Sigmoid colon (tissue), 6 donors: ENCODE measurements at regions not wholly inside any gene's neighbourhood (a gene's known extent, or its start where the extent isn't known, plus 50 kb on each side); places are given as distances from the start of the nearest gene placed in this dataset.

Source experiments
- DNase-seq: peaks from one replicate; pipeline ENCODE4 v3.0.0-alpha.2; 2019
- H3K27ac ChIP-seq, 4 donors: fragments of 200-600 bp; sonication (generic); one replicate each; pipeline ENCODE4 v1.5.1; 2016 to 2019; ENCODE audit warnings: mild to moderate bottlenecking in 1 of 4
- H3K27me3 ChIP-seq, 3 donors: fragments of 200-600 bp; sonication (generic); one replicate each; pipeline ENCODE4 v1.5.1; 2019; ENCODE audit warnings: mild to moderate bottlenecking in 1 of 3
- H3K36me3 ChIP-seq, 4 donors: fragments of 200-600 bp; sonication (generic); one replicate each; pipeline ENCODE4 v1.5.1; 2016 to 2019
- H3K4me1 ChIP-seq, 4 donors: fragments of 200-600 bp; sonication (generic); one replicate each; pipeline ENCODE4 v1.5.1; 2017 to 2019
- H3K4me3 ChIP-seq, 4 donors: fragments of 200-600 bp; sonication (generic); one replicate each; pipeline ENCODE4 v1.5.1; 2017 to 2019; ENCODE audit warnings: mild to moderate bottlenecking in 2 of 4, moderate library complexity in 1 of 4
- H3K9me3 ChIP-seq, 4 donors: fragments of 200-600 bp in 3 of 4; sonication (generic) in 3 of 4; one replicate each; pipeline versions ENCODE4 v1.5.1 to v1.6.1; 2013 to 2019
- EP300 ChIP-seq, 4 donors: sonication (generic); formaldehyde crosslinking; IDR thresholded peaks; one replicate each; pipeline ENCODE4 v1.6.1; 2017; ENCODE audit warnings: antibody characterized with exemption in 4 of 4
- POLR2A ChIP-seq, 2 donors: fragments of 450-650 bp; IDR thresholded peaks; one replicate each; pipeline ENCODE4 v1.6.1; 2016; ENCODE audit warnings: antibody characterized with exemption in 2 of 2, mild to moderate bottlenecking in 2 of 2, moderate library complexity in 2 of 2
- POLR2AphosphoS5 ChIP-seq, 4 donors: sonication (generic); formaldehyde crosslinking; IDR thresholded peaks; one replicate each; pipeline ENCODE4 v1.6.1; 2017; ENCODE audit warnings: antibody characterized with exemption in 4 of 4
- WGBS, 2 donors: extraction: QIAGEN DNeasy Blood & Tissue Kit; methylation state at CpG; one replicate each; pipeline ENCODE4 v1.1.7; 2013; 5-methylcytosine and 5-hydroxymethylcytosine counted together
- intact Hi-C: fragments of 100-400 bp; cut with DNase I; formaldehyde crosslinking; loops from one replicate; pipeline ENCODE4 v1.15.1; 2023
- TF ChIP-seq, protein P1 (sequence below), 4 experiments: fragments of 450-650 bp in 3 of 4; fragments of 200-600 bp in 1 of 4; IDR thresholded peaks; one replicate each; pipeline ENCODE4 v1.5.1; 2016 to 2019; ENCODE audit warnings: antibody characterized with exemption in 4 of 4, mild to moderate bottlenecking in 3 of 4, moderate library complexity in 2 of 4
- donor health status: healthy with polysubstance abuse.
- donor health status: healthy.

DNA sequence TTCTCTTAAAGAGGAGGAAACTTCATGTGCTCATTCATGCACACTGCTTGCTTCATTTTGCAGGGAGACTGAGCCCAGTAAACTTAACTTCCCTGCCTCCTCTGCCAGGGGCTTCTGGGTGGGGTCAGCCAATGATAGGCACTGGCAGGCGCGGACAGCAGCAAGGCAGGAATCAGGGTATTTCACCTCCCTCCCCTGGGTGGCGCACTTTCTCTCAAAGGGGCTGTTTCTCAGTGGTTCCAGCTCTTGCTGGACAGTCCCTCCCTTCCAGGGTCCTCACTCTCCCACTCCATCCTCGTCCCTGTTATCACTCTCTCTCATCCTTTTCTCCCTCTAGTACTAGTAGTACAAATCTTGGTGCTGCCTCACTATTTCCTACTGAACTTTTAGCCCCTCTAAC, 320.5 kb upstream of the ZNF521 start:
- WGBS, 2 donors: 85 to 86% methylated on average over 4 of the region's 4 CpGs
- intact Hi-C loops: no loop called here
- TF ChIP-seq, protein P1, sequence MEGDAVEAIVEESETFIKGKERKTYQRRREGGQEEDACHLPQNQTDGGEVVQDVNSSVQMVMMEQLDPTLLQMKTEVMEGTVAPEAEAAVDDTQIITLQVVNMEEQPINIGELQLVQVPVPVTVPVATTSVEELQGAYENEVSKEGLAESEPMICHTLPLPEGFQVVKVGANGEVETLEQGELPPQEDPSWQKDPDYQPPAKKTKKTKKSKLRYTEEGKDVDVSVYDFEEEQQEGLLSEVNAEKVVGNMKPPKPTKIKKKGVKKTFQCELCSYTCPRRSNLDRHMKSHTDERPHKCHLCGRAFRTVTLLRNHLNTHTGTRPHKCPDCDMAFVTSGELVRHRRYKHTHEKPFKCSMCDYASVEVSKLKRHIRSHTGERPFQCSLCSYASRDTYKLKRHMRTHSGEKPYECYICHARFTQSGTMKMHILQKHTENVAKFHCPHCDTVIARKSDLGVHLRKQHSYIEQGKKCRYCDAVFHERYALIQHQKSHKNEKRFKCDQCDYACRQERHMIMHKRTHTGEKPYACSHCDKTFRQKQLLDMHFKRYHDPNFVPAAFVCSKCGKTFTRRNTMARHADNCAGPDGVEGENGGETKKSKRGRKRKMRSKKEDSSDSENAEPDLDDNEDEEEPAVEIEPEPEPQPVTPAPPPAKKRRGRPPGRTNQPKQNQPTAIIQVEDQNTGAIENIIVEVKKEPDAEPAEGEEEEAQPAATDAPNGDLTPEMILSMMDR (IDR thresholded peaks at IDR 0.05): no peak
- TF ChIP-seq POLR2AphosphoS5 (IDR thresholded peaks at IDR 0.05) (no peak), EP300 (IDR thresholded peaks at IDR 0.05) (no peak), POLR2A (IDR thresholded peaks at IDR 0.05) (no peak)
- Histone ChIP-seq H3K4me1 (no peaks in the 10 kb centered on the region), H3K27ac (no peak overlapping the region), H3K27me3 (no peaks in the 10 kb centered on the region), H3K9me3 (peaks cover 0 to 6% (median 0%) of the 10 kb centered on the region in 4 donors), H3K4me3 (no peak overlapping the region), H3K36me3 (no peaks in the 10 kb centered on the region)
- DNase-seq: no peak

DNA sequence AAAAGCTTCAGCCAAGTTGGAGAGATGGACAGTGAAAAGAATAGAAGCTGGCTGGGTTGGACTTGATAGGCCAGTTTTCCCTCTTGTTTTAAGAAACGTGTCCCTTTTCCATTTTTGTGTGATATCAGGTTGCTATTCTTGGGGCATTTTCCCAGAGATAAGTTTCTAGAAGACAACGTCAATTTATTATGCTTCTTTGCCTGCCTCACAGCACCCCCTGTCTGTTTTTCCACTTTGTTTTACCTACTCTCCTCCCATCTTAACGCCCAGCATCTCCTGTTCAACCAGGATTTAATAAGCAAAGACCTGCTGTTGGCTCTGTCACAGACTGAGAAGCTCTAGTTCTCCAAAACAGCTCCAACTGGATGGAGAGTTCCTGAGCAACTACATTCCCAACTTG, 317.8 kb upstream of the ZNF521 start:
- WGBS, 2 donors: 15 to 50% methylated on average over 3 of the region's 3 CpGs
- Histone ChIP-seq H3K4me1 (no peaks in the 10 kb centered on the region), H3K27ac (no peak overlapping the region), H3K27me3 (no peaks in the 10 kb centered on the region), H3K4me3 (no peak overlapping the region), H3K9me3 (peaks cover 0 to 6% (median 0%) of the 10 kb centered on the region in 4 donors), H3K36me3 (no peaks in the 10 kb centered on the region)
- no peak for DNase-seq
- TF ChIP-seq POLR2AphosphoS5 (IDR thresholded peaks at IDR 0.05) (no peak), EP300 (IDR thresholded peaks at IDR 0.05) (no peak), POLR2A (IDR thresholded peaks at IDR 0.05) (no peak)
- TF ChIP-seq, protein P1 (IDR thresholded peaks at IDR 0.05): no peak
- intact Hi-C loops: no loop called here

DNA sequence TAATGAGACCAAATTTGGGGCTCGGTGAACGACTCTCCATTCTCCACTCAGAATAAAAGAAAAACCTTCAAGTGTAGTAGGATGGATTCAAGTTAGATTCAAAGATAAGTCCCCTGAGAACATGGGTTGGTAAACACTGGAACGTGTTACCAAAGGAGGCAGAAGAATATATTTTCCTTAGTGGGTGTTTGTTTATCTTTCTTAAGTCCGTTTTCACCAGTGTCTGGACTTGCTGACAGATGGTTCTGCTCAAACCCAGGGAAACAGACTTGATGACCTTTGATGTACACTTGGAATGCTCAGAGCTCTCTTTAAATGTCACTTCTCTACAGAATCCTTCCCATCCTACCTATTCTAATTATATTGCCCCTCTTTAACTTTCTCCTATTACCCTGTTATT, 310.3 kb upstream of the ZNF521 start:
- Histone ChIP-seq H3K4me3 (no peak overlapping the region), H3K36me3 (no peaks in the 10 kb centered on the region), H3K27ac (no peak overlapping the region), H3K27me3 (no peaks in the 10 kb centered on the region), H3K4me1 (peaks cover 0 to 9% (median 0%) of the 10 kb centered on the region in 4 donors), H3K9me3 (no peaks in the 10 kb centered on the region)
- WGBS, 2 donors: 59 to 64% methylated on average over 4 of the region's 4 CpGs
- TF ChIP-seq EP300 (IDR thresholded peaks at IDR 0.05): no peak
- TF ChIP-seq, protein P1 (IDR thresholded peaks at IDR 0.05): no peak
- no peak for TF ChIP-seq POLR2AphosphoS5 (IDR thresholded peaks at IDR 0.05)
- no peak for TF ChIP-seq POLR2A (IDR thresholded peaks at IDR 0.05)
- no peak for DNase-seq
- intact Hi-C loops: no loop called here

DNA sequence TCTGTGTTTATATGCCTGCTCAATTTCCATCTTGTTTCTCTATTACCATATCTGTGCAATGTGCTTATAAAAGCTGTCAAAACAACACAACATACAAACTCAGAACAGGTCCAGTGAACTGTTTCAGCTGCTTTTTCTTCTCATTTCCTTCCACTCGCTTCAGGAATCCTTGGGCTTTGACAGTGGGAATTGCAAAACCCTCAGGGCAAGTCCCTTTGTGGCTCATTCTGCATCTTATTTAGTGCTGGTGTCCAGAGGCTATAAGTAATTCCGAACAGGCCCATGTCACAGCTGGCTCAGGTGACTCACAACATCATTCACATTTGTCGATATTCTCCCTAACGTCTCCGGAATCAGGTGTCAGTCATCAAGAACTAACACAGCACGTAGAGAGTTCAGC, 309.9 kb upstream of the ZNF521 start:
- 71 to 87% methylated on average over 6 of the region's 6 CpGs for WGBS, 2 donors
- Histone ChIP-seq H3K27me3 (no peaks in the 10 kb centered on the region), H3K36me3 (no peaks in the 10 kb centered on the region), H3K9me3 (no peaks in the 10 kb centered on the region), H3K4me3 (no peak overlapping the region), H3K4me1 (peaks cover 0 to 9% (median 0%) of the 10 kb centered on the region in 4 donors), H3K27ac (no peak overlapping the region)
- no peak for DNase-seq
- intact Hi-C loops: no loop called here
- TF ChIP-seq EP300 (IDR thresholded peaks at IDR 0.05): no peak
- TF ChIP-seq, protein P1 (IDR thresholded peaks at IDR 0.05): no peak
- no peak for TF ChIP-seq POLR2AphosphoS5 (IDR thresholded peaks at IDR 0.05)
- no peak for TF ChIP-seq POLR2A (IDR thresholded peaks at IDR 0.05)

DNA sequence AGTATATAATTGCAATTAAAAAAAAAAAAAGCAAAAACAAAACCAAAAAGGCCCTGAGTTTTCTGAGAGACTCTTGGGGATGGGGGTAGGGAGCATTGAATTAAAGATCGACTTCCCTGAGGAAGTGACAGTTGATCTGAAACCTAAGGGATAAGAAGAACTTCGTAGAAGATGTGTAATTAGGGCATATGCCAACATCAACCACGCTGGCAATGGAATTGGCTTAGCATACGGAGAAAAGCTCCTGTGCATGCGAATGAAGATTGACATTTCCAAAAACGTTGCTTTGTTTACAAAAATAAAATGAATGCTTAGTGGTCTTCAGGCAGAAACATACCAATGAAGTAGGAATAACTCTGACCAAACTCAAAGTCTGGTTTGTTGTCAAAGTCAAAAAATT, 307.6 kb upstream of the ZNF521 start:
- no peaks in the 10 kb centered on the region for H3K9me3 ChIP-seq
- DNase-seq: no peak
- no peaks in the 10 kb centered on the region for H3K27me3 ChIP-seq
- H3K4me1 ChIP-seq: peaks cover 0 to 9% (median 0%) of the 10 kb centered on the region in 4 donors
- no peak overlapping the region for H3K4me3 ChIP-seq
- no peaks in the 10 kb centered on the region for H3K36me3 ChIP-seq
- intact Hi-C loops: no loop called here
- H3K27ac ChIP-seq: no peak overlapping the region
- WGBS, 2 donors: 83 to 87% methylated on average over 6 of the region's 6 CpGs
- TF ChIP-seq POLR2AphosphoS5 (IDR thresholded peaks at IDR 0.05) (no peak), POLR2A (IDR thresholded peaks at IDR 0.05) (no peak), EP300 (IDR thresholded peaks at IDR 0.05) (no peak)
- TF ChIP-seq, protein P1 (IDR thresholded peaks at IDR 0.05): no peak
